K562 (cell line): ENCODE measurements at regions not wholly inside any gene's neighbourhood (a gene's known extent, or its start where the extent isn't known, plus 50 kb on each side); places are given as distances from the start of the nearest gene placed in this dataset.

Experiments used
- BACH1 ChIP-seq: fragments of 200-800 bp; sonication (Bioruptor generic); IDR thresholded peaks from 2 replicates; pipeline ENCODE4 v1.6.1; 2016; ENCODE audit warnings: missing genetic modification characterization, missing compliant biosample characterization
- IRF2 ChIP-seq: sonication (generic); formaldehyde crosslinking; IDR thresholded peaks from 2 replicates; pipeline ENCODE4 v1.8.1; 2022; ENCODE audit warnings: mild to moderate bottlenecking, missing genetic modification reagents
- KDM4B ChIP-seq, 2 experiments: fragments of 450-650 bp in 1 of 2; sonication (generic) in 1 of 2; IDR thresholded peaks; 2 replicates each; pipeline ENCODE4 v1.6.1; 2016 to 2017; ENCODE audit warnings: borderline replicate concordance in 2 of 2, antibody characterized with exemption in 1 of 2, low read depth in 1 of 2, mild to moderate bottlenecking in 1 of 2
- RFX5 ChIP-seq: IDR thresholded peaks from 2 replicates; pipeline ENCODE4 v1.6.1; 2011; ENCODE audit warnings: low read depth, mild to moderate bottlenecking, improper control_type of control experiment, low read length
- SMAD4 ChIP-seq: fragments of 250-450 bp; sonication (Bioruptor Pico); conservative IDR thresholded peaks from 2 replicates; pipeline ENCODE4 v1.8.0; 2021; ENCODE audit warnings: inconsistent platforms, mild to moderate bottlenecking, moderate library complexity
- SNRNP70 ChIP-seq: fragments of 200-400 bp; formaldehyde crosslinking; optimal IDR thresholded peaks from 2 replicates; pipeline ENCODE3; 2017; ENCODE audit warnings: low read depth, low read length
- TF ChIP-seq, protein P1 (sequence below): fragments of 450-650 bp; IDR thresholded peaks from 2 replicates; pipeline ENCODE4 v1.6.1; 2016; ENCODE audit warnings: low read depth
- TF ChIP-seq, protein P2 (sequence below): fragments of 200-600 bp; sonication (generic); IDR thresholded peaks from one replicate; pipeline ENCODE4 v1.6.1; 2012; ENCODE audit warnings: mild to moderate bottlenecking, low read depth, low read length, inconsistent platforms

DNA sequence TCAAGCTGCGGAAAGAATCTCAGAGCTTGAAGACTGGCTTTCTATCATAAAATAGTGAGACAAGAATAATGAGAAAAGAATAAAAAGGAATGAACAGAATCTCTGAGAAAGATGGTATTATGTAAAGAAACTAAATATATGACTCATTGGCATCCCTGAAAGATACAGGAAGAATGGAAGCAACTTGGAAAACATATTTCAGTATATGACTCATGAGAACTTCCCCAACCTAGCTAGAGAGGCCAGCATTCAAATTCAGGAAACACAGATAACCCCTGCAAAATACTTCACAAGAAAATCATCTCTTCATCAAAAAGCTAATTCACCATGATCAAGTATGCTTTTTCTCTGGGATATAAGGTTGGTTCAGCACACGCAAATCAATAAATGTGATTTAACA is 2318.0 kb downstream of the PCDH9 start (continued):
- TF ChIP-seq, protein P1, sequence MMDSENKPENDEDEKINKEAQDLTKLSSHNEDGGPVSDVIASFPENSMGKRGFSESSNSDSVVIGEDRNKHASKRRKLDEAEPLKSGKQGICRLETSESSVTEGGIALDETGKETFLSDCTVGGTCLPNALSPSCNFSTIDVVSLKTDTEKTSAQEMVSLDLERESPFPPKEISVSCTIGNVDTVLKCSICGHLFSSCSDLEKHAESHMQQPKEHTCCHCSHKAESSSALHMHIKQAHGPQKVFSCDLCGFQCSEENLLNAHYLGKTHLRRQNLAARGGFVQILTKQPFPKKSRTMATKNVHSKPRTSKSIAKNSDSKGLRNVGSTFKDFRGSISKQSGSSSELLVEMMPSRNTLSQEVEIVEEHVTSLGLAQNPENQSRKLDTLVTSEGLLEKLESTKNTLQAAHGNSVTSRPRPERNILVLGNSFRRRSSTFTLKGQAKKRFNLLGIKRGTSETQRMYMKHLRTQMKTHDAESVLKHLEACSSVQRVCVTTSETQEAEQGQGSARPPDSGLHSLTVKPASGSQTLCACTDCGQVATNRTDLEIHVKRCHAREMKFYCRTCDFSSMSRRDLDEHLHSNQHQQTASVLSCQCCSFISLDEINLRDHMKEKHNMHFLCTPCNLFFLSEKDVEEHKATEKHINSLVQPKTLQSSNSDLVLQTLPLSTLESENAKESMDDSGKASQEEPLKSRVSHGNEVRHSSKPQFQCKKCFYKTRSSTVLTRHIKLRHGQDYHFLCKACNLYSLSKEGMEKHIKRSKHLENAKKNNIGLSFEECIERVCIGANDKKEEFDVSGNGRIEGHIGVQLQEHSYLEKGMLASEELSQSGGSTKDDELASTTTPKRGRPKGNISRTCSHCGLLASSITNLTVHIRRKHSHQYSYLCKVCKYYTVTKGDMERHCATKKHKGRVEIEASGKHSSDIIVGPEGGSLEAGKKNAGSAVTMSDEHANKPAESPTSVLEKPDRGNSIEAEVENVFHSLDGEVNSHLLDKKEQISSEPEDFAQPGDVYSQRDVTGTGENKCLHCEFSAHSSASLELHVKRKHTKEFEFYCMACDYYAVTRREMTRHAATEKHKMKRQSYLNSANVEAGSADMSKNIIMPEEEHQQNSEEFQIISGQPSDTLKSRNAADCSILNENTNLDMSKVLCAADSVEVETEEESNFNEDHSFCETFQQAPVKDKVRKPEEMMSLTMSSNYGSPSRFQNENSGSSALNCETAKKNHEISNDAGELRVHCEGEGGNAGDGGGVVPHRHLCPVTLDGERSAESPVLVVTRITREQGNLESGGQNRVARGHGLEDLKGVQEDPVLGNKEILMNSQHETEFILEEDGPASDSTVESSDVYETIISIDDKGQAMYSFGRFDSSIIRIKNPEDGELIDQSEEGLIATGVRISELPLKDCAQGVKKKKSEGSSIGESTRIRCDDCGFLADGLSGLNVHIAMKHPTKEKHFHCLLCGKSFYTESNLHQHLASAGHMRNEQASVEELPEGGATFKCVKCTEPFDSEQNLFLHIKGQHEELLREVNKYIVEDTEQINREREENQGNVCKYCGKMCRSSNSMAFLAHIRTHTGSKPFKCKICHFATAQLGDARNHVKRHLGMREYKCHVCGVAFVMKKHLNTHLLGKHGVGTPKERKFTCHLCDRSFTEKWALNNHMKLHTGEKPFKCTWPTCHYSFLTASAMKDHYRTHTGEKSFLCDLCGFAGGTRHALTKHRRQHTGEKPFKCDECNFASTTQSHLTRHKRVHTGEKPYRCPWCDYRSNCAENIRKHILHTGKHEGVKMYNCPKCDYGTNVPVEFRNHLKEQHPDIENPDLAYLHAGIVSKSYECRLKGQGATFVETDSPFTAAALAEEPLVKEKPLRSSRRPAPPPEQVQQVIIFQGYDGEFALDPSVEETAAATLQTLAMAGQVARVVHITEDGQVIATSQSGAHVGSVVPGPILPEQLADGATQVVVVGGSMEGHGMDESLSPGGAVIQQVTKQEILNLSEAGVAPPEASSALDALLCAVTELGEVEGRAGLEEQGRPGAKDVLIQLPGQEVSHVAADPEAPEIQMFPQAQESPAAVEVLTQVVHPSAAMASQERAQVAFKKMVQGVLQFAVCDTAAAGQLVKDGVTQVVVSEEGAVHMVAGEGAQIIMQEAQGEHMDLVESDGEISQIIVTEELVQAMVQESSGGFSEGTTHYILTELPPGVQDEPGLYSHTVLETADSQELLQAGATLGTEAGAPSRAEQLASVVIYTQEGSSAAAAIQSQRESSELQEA: no peak
- TF ChIP-seq SNRNP70: no peak
- TF ChIP-seq, protein P2, sequence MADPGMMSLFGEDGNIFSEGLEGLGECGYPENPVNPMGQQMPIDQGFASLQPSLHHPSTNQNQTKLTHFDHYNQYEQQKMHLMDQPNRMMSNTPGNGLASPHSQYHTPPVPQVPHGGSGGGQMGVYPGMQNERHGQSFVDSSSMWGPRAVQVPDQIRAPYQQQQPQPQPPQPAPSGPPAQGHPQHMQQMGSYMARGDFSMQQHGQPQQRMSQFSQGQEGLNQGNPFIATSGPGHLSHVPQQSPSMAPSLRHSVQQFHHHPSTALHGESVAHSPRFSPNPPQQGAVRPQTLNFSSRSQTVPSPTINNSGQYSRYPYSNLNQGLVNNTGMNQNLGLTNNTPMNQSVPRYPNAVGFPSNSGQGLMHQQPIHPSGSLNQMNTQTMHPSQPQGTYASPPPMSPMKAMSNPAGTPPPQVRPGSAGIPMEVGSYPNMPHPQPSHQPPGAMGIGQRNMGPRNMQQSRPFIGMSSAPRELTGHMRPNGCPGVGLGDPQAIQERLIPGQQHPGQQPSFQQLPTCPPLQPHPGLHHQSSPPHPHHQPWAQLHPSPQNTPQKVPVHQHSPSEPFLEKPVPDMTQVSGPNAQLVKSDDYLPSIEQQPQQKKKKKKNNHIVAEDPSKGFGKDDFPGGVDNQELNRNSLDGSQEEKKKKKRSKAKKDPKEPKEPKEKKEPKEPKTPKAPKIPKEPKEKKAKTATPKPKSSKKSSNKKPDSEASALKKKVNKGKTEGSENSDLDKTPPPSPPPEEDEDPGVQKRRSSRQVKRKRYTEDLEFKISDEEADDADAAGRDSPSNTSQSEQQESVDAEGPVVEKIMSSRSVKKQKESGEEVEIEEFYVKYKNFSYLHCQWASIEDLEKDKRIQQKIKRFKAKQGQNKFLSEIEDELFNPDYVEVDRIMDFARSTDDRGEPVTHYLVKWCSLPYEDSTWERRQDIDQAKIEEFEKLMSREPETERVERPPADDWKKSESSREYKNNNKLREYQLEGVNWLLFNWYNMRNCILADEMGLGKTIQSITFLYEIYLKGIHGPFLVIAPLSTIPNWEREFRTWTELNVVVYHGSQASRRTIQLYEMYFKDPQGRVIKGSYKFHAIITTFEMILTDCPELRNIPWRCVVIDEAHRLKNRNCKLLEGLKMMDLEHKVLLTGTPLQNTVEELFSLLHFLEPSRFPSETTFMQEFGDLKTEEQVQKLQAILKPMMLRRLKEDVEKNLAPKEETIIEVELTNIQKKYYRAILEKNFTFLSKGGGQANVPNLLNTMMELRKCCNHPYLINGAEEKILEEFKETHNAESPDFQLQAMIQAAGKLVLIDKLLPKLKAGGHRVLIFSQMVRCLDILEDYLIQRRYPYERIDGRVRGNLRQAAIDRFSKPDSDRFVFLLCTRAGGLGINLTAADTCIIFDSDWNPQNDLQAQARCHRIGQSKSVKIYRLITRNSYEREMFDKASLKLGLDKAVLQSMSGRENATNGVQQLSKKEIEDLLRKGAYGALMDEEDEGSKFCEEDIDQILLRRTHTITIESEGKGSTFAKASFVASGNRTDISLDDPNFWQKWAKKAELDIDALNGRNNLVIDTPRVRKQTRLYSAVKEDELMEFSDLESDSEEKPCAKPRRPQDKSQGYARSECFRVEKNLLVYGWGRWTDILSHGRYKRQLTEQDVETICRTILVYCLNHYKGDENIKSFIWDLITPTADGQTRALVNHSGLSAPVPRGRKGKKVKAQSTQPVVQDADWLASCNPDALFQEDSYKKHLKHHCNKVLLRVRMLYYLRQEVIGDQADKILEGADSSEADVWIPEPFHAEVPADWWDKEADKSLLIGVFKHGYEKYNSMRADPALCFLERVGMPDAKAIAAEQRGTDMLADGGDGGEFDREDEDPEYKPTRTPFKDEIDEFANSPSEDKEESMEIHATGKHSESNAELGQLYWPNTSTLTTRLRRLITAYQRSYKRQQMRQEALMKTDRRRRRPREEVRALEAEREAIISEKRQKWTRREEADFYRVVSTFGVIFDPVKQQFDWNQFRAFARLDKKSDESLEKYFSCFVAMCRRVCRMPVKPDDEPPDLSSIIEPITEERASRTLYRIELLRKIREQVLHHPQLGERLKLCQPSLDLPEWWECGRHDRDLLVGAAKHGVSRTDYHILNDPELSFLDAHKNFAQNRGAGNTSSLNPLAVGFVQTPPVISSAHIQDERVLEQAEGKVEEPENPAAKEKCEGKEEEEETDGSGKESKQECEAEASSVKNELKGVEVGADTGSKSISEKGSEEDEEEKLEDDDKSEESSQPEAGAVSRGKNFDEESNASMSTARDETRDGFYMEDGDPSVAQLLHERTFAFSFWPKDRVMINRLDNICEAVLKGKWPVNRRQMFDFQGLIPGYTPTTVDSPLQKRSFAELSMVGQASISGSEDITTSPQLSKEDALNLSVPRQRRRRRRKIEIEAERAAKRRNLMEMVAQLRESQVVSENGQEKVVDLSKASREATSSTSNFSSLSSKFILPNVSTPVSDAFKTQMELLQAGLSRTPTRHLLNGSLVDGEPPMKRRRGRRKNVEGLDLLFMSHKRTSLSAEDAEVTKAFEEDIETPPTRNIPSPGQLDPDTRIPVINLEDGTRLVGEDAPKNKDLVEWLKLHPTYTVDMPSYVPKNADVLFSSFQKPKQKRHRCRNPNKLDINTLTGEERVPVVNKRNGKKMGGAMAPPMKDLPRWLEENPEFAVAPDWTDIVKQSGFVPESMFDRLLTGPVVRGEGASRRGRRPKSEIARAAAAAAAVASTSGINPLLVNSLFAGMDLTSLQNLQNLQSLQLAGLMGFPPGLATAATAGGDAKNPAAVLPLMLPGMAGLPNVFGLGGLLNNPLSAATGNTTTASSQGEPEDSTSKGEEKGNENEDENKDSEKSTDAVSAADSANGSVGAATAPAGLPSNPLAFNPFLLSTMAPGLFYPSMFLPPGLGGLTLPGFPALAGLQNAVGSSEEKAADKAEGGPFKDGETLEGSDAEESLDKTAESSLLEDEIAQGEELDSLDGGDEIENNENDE: no peak
- TF ChIP-seq KDM4B (IDR thresholded peaks at IDR 0.05; ENCODE audit: borderline replicate concordance in 2 of 2, low read depth in 1 of 2): no peak
- no peak for TF ChIP-seq BACH1 (tag)
- no peak for TF ChIP-seq SMAD4 (CRISPR knock-in tag)
- no peak for TF ChIP-seq RFX5
- TF ChIP-seq IRF2 (CRISPR knock-in tag): no peak
